Fibroblast of pulmonary artery (primary cell): ENCODE measurements at regions not wholly inside any gene's neighbourhood (a gene's known extent, or its start where the extent isn't known, plus 50 kb on each side); places are given as distances from the start of the nearest gene placed in this dataset.
"Not testable (repeated sequence)": the region's sequence is repeated elsewhere in the genome, so short reads cannot be mapped to it uniquely, and the experiment has no call there.

Experiments used
- DNase-seq: peaks from one replicate; pipeline ENCODE4 v3.0.0-alpha.2; 2010; ENCODE audit warnings: low read depth
- H3K4me3 ChIP-seq: replicated peaks from 2 replicates; pipeline ENCODE4 v1.5.1; 2011; ENCODE audit warnings: low read depth, mild to moderate bottlenecking, control low read depth, low read length, moderate library complexity
- CTCF ChIP-seq: IDR thresholded peaks from 2 replicates; pipeline ENCODE4 v1.5.1; 2011; ENCODE audit warnings: mild to moderate bottlenecking, control low read depth, low read length, inconsistent platforms; ENCODE audit errors: missing control alignments

- TF ChIP-seq CTCF: no peak
Measured at GRCh38 chr17:63019138-63019873, 53.3 kb downstream of the TANC2 start.

GRCh38 chr17:63022567-63022966 lies 56.5 kb downstream of the TANC2 start:
- TF ChIP-seq CTCF: no peak
- H3K4me3 ChIP-seq: no peak overlapping the region
- no peak for DNase-seq

More at GRCh38 chr17:63019138-63019873, 53.3 kb downstream of the TANC2 start:
- DNase-seq: no peak
- H3K4me3 ChIP-seq: no peak overlapping the region

GRCh38 chr17:63023049-63023448 lies 57.0 kb downstream of the TANC2 start:
- no peak for DNase-seq
- no peak for TF ChIP-seq CTCF
- no peak overlapping the region for H3K4me3 ChIP-seq

GRCh38 chr17:63024201-63024600 lies 58.2 kb downstream of the TANC2 start:
- no peak for DNase-seq
- H3K4me3 ChIP-seq: no peak overlapping the region
- TF ChIP-seq CTCF: no peak

DNA sequence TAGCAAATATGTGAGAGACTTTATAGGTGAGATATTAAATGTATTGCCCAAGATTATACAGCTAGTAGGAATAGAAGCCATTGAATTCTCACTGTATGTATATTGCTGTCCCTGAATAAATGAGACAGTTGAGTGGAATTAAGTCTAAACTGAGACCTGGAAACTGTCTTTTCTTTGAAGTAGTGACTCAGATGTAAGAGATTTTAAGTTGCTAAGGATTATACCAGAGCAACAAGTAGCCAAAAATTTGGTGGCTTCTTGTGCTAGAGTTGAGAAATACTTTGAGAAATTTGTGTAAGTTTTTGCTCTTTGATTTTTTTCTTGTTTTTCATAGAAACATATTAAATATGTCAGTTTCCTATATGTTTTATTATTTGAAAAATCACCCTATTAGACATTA lies 58.7 kb downstream of the TANC2 start:
- no peak for TF ChIP-seq CTCF
- H3K4me3 ChIP-seq: no peak overlapping the region
- DNase-seq: peak; percentile 42

GRCh38 chr17:63025637-63026036 lies 59.6 kb downstream of the TANC2 start:
- not testable (repeated sequence) for DNase-seq, H3K4me3 ChIP-seq

DNA sequence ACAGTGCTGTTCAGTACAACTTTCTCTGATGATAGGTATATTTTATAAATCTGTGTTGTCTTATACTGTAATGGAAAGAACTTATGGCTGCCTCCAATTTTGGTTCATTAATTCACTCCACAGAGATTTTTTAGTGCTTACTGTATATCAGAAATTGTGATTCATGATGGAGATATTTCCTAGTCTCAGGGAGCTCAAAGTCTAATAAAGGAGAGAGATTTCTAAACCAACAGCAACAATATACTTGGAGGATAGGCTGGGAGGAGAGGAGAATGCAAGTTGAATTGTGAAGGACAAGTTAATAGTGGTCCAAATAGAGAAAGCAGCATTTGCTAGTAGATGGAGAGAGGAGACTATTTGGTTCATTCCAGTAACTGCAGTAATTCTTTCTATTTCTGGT lies 63.5 kb downstream of the TANC2 start:
- DNase-seq: peak; percentile 57
- TF ChIP-seq CTCF: no peak
- H3K4me3 ChIP-seq: no peak overlapping the region
